ENCODE measurements at regions not wholly inside any gene's neighbourhood (a gene's known extent, or its start where the extent isn't known, plus 50 kb on each side); places are given as distances from the start of the nearest gene placed in this dataset.

GRCh38 chr2:104040771-104041170 lies 813.1 kb upstream of the POU3F3 start (continued):
- TF ChIP-seq CEBPZ (IDR thresholded peaks at IDR 0.05; ENCODE audit: low read length) (no peak), ZBTB26 (CRISPR knock-in tag; IDR thresholded peaks at IDR 0.05; ENCODE audit: borderline replicate concordance) (no peak), ZSCAN5A (CRISPR knock-in tag; IDR thresholded peaks at IDR 0.05; ENCODE audit: borderline replicate concordance) (no peak), ZNF709 (CRISPR knock-in tag; IDR thresholded peaks at IDR 0.05) (no peak), RBM39 (IDR thresholded peaks at IDR 0.05; ENCODE audit: low read depth, low read length, poor library complexity, severe bottlenecking) (no peak)

GRCh38 chr2:104041351-104041750 lies 812.6 kb upstream of the POU3F3 start:
- intact Hi-C loops (cut with micrococcal nuclease; ENCODE audit: unreplicated experiment) (no loop called here), in situ Hi-C loops (cut with HindIII; ENCODE audit: extremely low pct_ligation_motif_present, low pct_unique_long_range_greater_than_20kb) (no loop called here)
- no peaks in the 10 kb centered on the region for H4K20me1 ChIP-seq (ENCODE audit: insufficient read depth, low read length)
- no peak for TF ChIP-seq PRDM10 (CRISPR knock-in tag; IDR thresholded peaks at IDR 0.05; ENCODE audit: low read depth)
- no peak for TF ChIP-seq ATAD3A (CRISPR knock-in tag; IDR thresholded peaks at IDR 0.05)
- no peak for TF ChIP-seq GPBP1L1 (CRISPR knock-in tag; IDR thresholded peaks at IDR 0.05)
- TF ChIP-seq TP53 (CRISPR knock-in tag; conservative IDR thresholded peaks at IDR 0.05) = no peak
- TF ChIP-seq ETV6 (CRISPR knock-in tag; conservative IDR thresholded peaks at IDR 0.05) = no peak
- no peak for TF ChIP-seq HNF4G (IDR thresholded peaks at IDR 0.05; ENCODE audit: borderline replicate concordance, low read depth, low read length)
- no peak for TF ChIP-seq HNF4G (CRISPR knock-in tag; IDR thresholded peaks at IDR 0.05; ENCODE audit: borderline replicate concordance, low read depth)
- no peak for TF ChIP-seq ZNF776 (CRISPR knock-in tag; IDR thresholded peaks at IDR 0.05)
- no peak overlapping the region for H3K4me2 ChIP-seq (ENCODE audit: low read depth, low read length)
- H3K36me3 ChIP-seq (replicated peaks in 1 of 2; ENCODE audit: control insufficient read depth in 1 of 2, insufficient read depth in 2 of 2, low read length in 2 of 2) = no peaks in the 10 kb centered on the region
- FAIRE-seq (no peak), ATAC-seq (no peak), DNase-seq (ENCODE audit: low spot score) (no peak)
- CTCF ChIA-PET (ENCODE audit: low intra/inter-chr PET ratio, low total read pairs) = no interaction called here
- POLR2A ChIA-PET = no interaction called here
- H3K9ac ChIP-seq (ENCODE audit: insufficient read depth, low read depth, low read length) = no peak overlapping the region
- no TSS peak for BruUV-seq (replicated peaks)
- H3K9me3 ChIP-seq (ENCODE audit: low read length) = no peaks in the 10 kb centered on the region
- H3K27me3 ChIP-seq (ENCODE audit: control insufficient read depth in 1 of 2, insufficient read depth in 2 of 2, low read length in 2 of 2) = no peaks in the 10 kb centered on the region
- H2AFZ ChIP-seq (ENCODE audit: low read length) = no peak overlapping the region
- H3K27ac ChIP-seq (ENCODE audit: extremely low read length, insufficient read depth, low read length) = no peak overlapping the region
- no peak overlapping the region for H3K4me3 ChIP-seq (replicated peaks in 1 of 3; ENCODE audit: insufficient read depth in 1 of 3, low read depth in 2 of 3, low read length in 3 of 3)
- no peaks in the 10 kb centered on the region for H3K4me1 ChIP-seq (ENCODE audit: insufficient read depth, low read length)
- H3K79me2 ChIP-seq (ENCODE audit: insufficient read depth, low read length) = no peaks in the 10 kb centered on the region

Measured in HepG2 (cell line).